K562 (cell line): ENCODE measurements at regions not wholly inside any gene's neighbourhood (a gene's known extent, or its start where the extent isn't known, plus 50 kb on each side); places are given as distances from the start of the nearest gene placed in this dataset.

ENCODE experiments used
- ATAC-seq: fragments of 200-7000 bp; cut with Tn5 transposase; 3 replicates; pipeline ENCODE4 v1.9.1; 2020; ENCODE audit warnings: moderate library complexity
- BruUV-seq: library from RNA; stranded (reverse); fragments of 400-500 nt; replicated peaks from 2 replicates; lab custom pipeline; 2021; lab: Mats Ljungman, UMichigan
- CTCF ChIA-PET: fragments of 300-600 bp; formaldehyde crosslinking; extraction: SDS; loops from one replicate; lab custom pipeline; 2021; ENCODE audit warnings: low intra/inter-chr PET ratio; lab: Yijun Ruan, JAX
- POLR2A ChIA-PET: fragments of 300-600, 350-650 bp; sonication (Branson Sonifier 250); formaldehyde crosslinking; extraction: SDS; loops from one replicate; lab custom pipeline; 2021; ENCODE audit warnings: antibody characterized with exemption, inconsistent platforms; lab: Yijun Ruan, JAX
- DNase-seq, 4 experiments: peaks; one replicate each; pipeline versions ENCODE4 v3.0.0 to v3.0.0-alpha.2; 2011 to 2018; ENCODE audit warnings: low spot score in 3 of 4, mixed read lengths in 3 of 4; ENCODE audit errors: extremely low read depth in 1 of 4
- FAIRE-seq: peaks from 2 replicates; lab custom pipeline; 2011; peaks lifted over from hg19 to GRCh38; lab: Jason Lieb, UNC
- H2AFZ ChIP-seq: 2 replicates; pipeline ENCODE4 v1.6.0; 2011; ENCODE audit warnings: low read depth, low read length, control low read depth, inconsistent platforms
- H3K27ac ChIP-seq: fragments of 200-600 bp; 3 replicates; pipeline ENCODE4 v1.8.0; 2011; ENCODE audit warnings: low read depth, mild to moderate bottlenecking, control low read depth, inconsistent platforms, low read length, moderate library complexity, mixed read lengths; ENCODE audit errors: extremely low read depth
- H3K27me3 ChIP-seq, 2 experiments: fragments of 300-600 bp in 1 of 2; 2 replicates in 1 of 2; 3 replicates in 1 of 2; pipeline versions ENCODE4 v1.6.0 to v1.8.0; 2011; ENCODE audit warnings: inconsistent platforms in 2 of 2, low read length in 2 of 2, mild to moderate bottlenecking in 1 of 2, mixed read lengths in 1 of 2, moderate library complexity in 1 of 2; ENCODE audit not compliant: control insufficient read depth in 2 of 2, insufficient read depth in 2 of 2
- H3K36me3 ChIP-seq: fragments of 300-600 bp; 3 replicates; pipeline ENCODE4 v1.8.0; 2011; ENCODE audit warnings: mild to moderate bottlenecking, low read length, inconsistent platforms; ENCODE audit not compliant: control insufficient read depth, insufficient read depth
- H3K4me1 ChIP-seq, 2 experiments: fragments of 200-600 bp in 1 of 2; replicated peaks in 1 of 2; 2 replicates in 1 of 2; 3 replicates in 1 of 2; pipeline versions ENCODE4 v1.5.1 to v1.8.0; 2011; ENCODE audit warnings: inconsistent platforms in 2 of 2, low read length in 2 of 2, mild to moderate bottlenecking in 1 of 2, mixed read lengths in 1 of 2, moderate library complexity in 1 of 2; ENCODE audit not compliant: control insufficient read depth in 2 of 2, insufficient read depth in 2 of 2
- H3K4me2 ChIP-seq: 2 replicates; pipeline ENCODE4 v1.6.1; 2011; ENCODE audit warnings: low read length, control low read depth, inconsistent platforms, mixed read lengths; ENCODE audit not compliant: insufficient read depth
- H3K4me3 ChIP-seq: fragments of 200-600 bp; sonication (generic), shearing (Covaris generic); 2 replicates; pipeline ENCODE4 v1.5.1; 2016; ENCODE audit warnings: control low read depth, inconsistent platforms
- H3K79me2 ChIP-seq: fragments of 200-600 bp; 3 replicates; pipeline ENCODE4 v1.8.0; 2011; ENCODE audit warnings: low read length, inconsistent platforms; ENCODE audit not compliant: control insufficient read depth, insufficient read depth
- H3K9ac ChIP-seq, 2 experiments: 2 replicates each; pipeline versions ENCODE4 v1.6.0 to v1.6.1; 2011; ENCODE audit warnings: low read depth in 2 of 2, low read length in 2 of 2, control low read depth in 1 of 2, inconsistent platforms in 1 of 2, mild to moderate bottlenecking in 1 of 2, mixed read lengths in 1 of 2; ENCODE audit not compliant: insufficient read depth in 1 of 2
- H3K9me1 ChIP-seq: one replicate; pipeline ENCODE4 v1.6.0; 2011; ENCODE audit warnings: inconsistent platforms, mild to moderate bottlenecking, low read length, moderate library complexity; ENCODE audit not compliant: control insufficient read depth, insufficient read depth
- H3K9me3 ChIP-seq: replicated peaks from 2 replicates; pipeline ENCODE4 v1.5.1; 2011; ENCODE audit warnings: low read depth, low read length, inconsistent platforms; ENCODE audit not compliant: control insufficient read depth, insufficient read depth
- H4K20me1 ChIP-seq: replicated peaks from 2 replicates; pipeline ENCODE4 v1.6.1; 2011; ENCODE audit warnings: low read length, inconsistent platforms, mixed read lengths; ENCODE audit not compliant: control insufficient read depth, insufficient read depth
- CC2D1A ChIP-seq: fragments of 450-650 bp; IDR thresholded peaks from 2 replicates; pipeline ENCODE4 v1.6.1; 2017; ENCODE audit warnings: mild to moderate bottlenecking
- CHCHD3 ChIP-seq: fragments of 250-450 bp; sonication (Bioruptor Pico); IDR thresholded peaks from 2 replicates; pipeline ENCODE4 v2.1.2; 2022; ENCODE audit warnings: mild to moderate bottlenecking
- CREB3 ChIP-seq: fragments of 450-650 bp; conservative IDR thresholded peaks from 2 replicates; pipeline ENCODE4 v1.6.1; 2016; ENCODE audit warnings: missing genetic modification characterization, low read depth, mild to moderate bottlenecking, missing compliant biosample characterization, moderate library complexity
- CTBP1 ChIP-seq: fragments of 450-650 bp; IDR thresholded peaks from 2 replicates; pipeline ENCODE4 v1.6.1; 2016; ENCODE audit warnings: borderline replicate concordance
- HMG20B ChIP-seq: fragments of 250-450 bp; sonication (Bioruptor Pico); IDR thresholded peaks from 2 replicates; pipeline ENCODE4 v1.5.0; 2021; ENCODE audit warnings: mild to moderate bottlenecking
- POLR3A ChIP-seq: IDR thresholded peaks from 2 replicates; pipeline ENCODE4 v1.6.1; 2011; ENCODE audit warnings: borderline replicate concordance, mild to moderate bottlenecking, moderate library complexity; ENCODE audit not compliant: insufficient read length, insufficient read depth; ENCODE audit errors: extremely low read depth
- PTTG1 ChIP-seq: fragments of 450-650 bp; IDR thresholded peaks from 2 replicates; pipeline ENCODE4 v1.6.1; 2016; ENCODE audit warnings: low read depth, mild to moderate bottlenecking, missing genetic modification characterization, missing compliant biosample characterization
- RAD21 ChIP-seq, 2 experiments: fragments of 250-450 bp in 1 of 2; fragments of 450-650 bp in 1 of 2; sonication (Bioruptor Pico) in 1 of 2; formaldehyde crosslinking in 1 of 2; IDR thresholded peaks in 1 of 2; conservative IDR thresholded peaks in 1 of 2; 2 replicates each; pipeline versions ENCODE4 v1.4.0 to v1.8.0; 2020 to 2022; ENCODE audit warnings: mild to moderate bottlenecking in 2 of 2, moderate library complexity in 1 of 2
- RBM25 ChIP-seq: fragments of 200-400 bp; formaldehyde crosslinking; IDR thresholded peaks from 2 replicates; pipeline ENCODE4 v1.6.1; 2018; ENCODE audit warnings: low read length, low read depth, moderate library complexity; ENCODE audit not compliant: severe bottlenecking
- RUNX1 ChIP-seq: sonication (generic); IDR thresholded peaks from 2 replicates; pipeline ENCODE4 v1.6.1; 2016; ENCODE audit warnings: antibody characterized with exemption, low read depth
- SMARCE1 ChIP-seq: fragments of 450-650 bp; IDR thresholded peaks from 2 replicates; pipeline ENCODE4 v1.7.1; 2016; ENCODE audit warnings: mild to moderate bottlenecking
- ZFP30 ChIP-seq: fragments of 250-450 bp; sonication (Bioruptor Pico); IDR thresholded peaks from 2 replicates; pipeline ENCODE4 v1.8.0; 2022; ENCODE audit warnings: moderate library complexity, mild to moderate bottlenecking, inconsistent platforms, borderline replicate concordance
- ZNF217 ChIP-seq: sonication (generic); formaldehyde crosslinking; IDR thresholded peaks from 2 replicates; pipeline ENCODE4 v1.8.0; 2022; ENCODE audit warnings: mild to moderate bottlenecking, missing genetic modification reagents
- ZNF655 ChIP-seq: fragments of 250-450 bp; sonication (Bioruptor Pico); IDR thresholded peaks from 2 replicates; pipeline ENCODE4 v1.5.0; 2021
- ZSCAN32 ChIP-seq: fragments of 450-650 bp; formaldehyde crosslinking; IDR thresholded peaks from 2 replicates; pipeline ENCODE4 v1.4.0; 2020; ENCODE audit warnings: mild to moderate bottlenecking, moderate library complexity
- WGBS: fragments of 100-300 bp; shearing (Covaris generic); methylation state at CpG from one replicate; pipeline ENCODE4 v1.1.6; 2016; ENCODE audit warnings: low coverage, mixed read lengths; ENCODE audit not compliant: insufficient coverage; ENCODE audit errors: missing lambda C conversion rate; 5-methylcytosine and 5-hydroxymethylcytosine counted together
- in situ Hi-C: fragments of 300-500 bp; cut with MboI; formaldehyde crosslinking; loops from 4 replicates; pipeline ENCODE4 v1.15.0; 2018; ENCODE audit warnings: inconsistent platforms, mixed read lengths
- intact Hi-C: fragments of 100-400 bp; cut with micrococcal nuclease; formaldehyde crosslinking; loops from 2 replicates; pipeline ENCODE4 v1.14.2; 2022

- TF ChIP-seq CTBP1, result no peak
- no peak for TF ChIP-seq CC2D1A
- no peak for TF ChIP-seq ZFP30 (CRISPR knock-in tag)
- TF ChIP-seq ZNF217 (CRISPR knock-in tag), result no peak
- no peak for TF ChIP-seq POLR3A
- TF ChIP-seq ZSCAN32 (CRISPR knock-in tag), result no peak
- no peak for TF ChIP-seq PTTG1 (tag)
- no peak for TF ChIP-seq RUNX1
- TF ChIP-seq SMARCE1, result no peak
- TF ChIP-seq RBM25, result no peak
Observed at GRCh38 chr6:170062209-170062914, 228.5 kb downstream of the DLL1 start (continued).

- Histone ChIP-seq H3K9me1 (no peaks in the 10 kb centered on the region), H2AFZ (no peak overlapping the region), H3K27me3 (peaks cover 6 to 46% of the 10 kb centered on the region in 2 experiments; a peak in 3 of 5 replicates), H3K36me3 (no peaks in the 10 kb centered on the region), H3K9ac (no peak overlapping the region), H3K9me3 (no peaks in the 10 kb centered on the region), H3K79me2 (no peaks in the 10 kb centered on the region), H3K4me1 (peaks cover 0 to 4% of the 10 kb centered on the region in 2 experiments; a peak in 1 of 5 replicates), H3K27ac (no peak overlapping the region), H4K20me1 (no peaks in the 10 kb centered on the region), H3K4me2 (no peak overlapping the region), H3K4me3 (no peak overlapping the region)
- FAIRE-seq (no peak), DNase-seq (no peak), ATAC-seq (peak; percentile 63; the same call in 2 of the 3 replicates)
- no TSS peak for BruUV-seq
- ChIA-PET POLR2A (no interaction called here), CTCF (no interaction called here)
- in situ Hi-C loops, result no loop called here
- WGBS, result under 1% methylated on average over 22 of the region's 22 CpGs
- TF ChIP-seq CREB3 (tag), result no peak
- TF ChIP-seq ZNF655 (CRISPR knock-in tag), result no peak
- TF ChIP-seq RAD21 (CRISPR knock-in tag; conservative IDR thresholded peaks at IDR 0.05 in 1 of 2, IDR thresholded peaks at IDR 0.05 in 1 of 2), result 0 out of 4 replicates have a peak, but pooled peaks of 1 of the 2 experiments have one; percentile 3
- no peak for TF ChIP-seq CHCHD3 (CRISPR knock-in tag)
- TF ChIP-seq HMG20B (CRISPR knock-in tag), result no peak
- intact Hi-C loops, result no loop called here
Observed at GRCh38 chr6:170058878-170059485, 231.9 kb downstream of the DLL1 start.
